NCI-H2227 (cell line): ENCODE measurements at regions not wholly inside any gene's neighbourhood (a gene's known extent, or its start where the extent isn't known, plus 50 kb on each side); places are given as distances from the start of the nearest gene placed in this dataset.
A peak's percentile ranks its signal among the peaks of the same experiment; 100 is the strongest.

Experiments
- DNase-seq: peaks from one replicate; lab custom pipeline; 2025; ENCODE audit not compliant: unreplicated experiment; lab: John Stamatoyannopoulos, UW

- no peak for DNase-seq
These were observed 133.0 kb downstream of the KIF26A start for GRCh38 chr14:104271391-104271790.

GRCh38 chr14:104274806-104275205 is 136.4 kb downstream of the KIF26A start:
- no peak for DNase-seq

- DNase-seq = no peak
These were observed 139.2 kb downstream of the KIF26A start for GRCh38 chr14:104277416-104278213.

- DNase-seq = no peak
These were observed 139.8 kb downstream of the KIF26A start for GRCh38 chr14:104278214-104278534.

- no peak for DNase-seq
These were observed 141.9 kb downstream of the KIF26A start for GRCh38 chr14:104280085-104280901.

- no peak for DNase-seq
These were observed 142.7 kb downstream of the KIF26A start for GRCh38 chr14:104280902-104281767.

GRCh38 chr14:104281768-104282301 is 143.4 kb downstream of the KIF26A start:
- no peak for DNase-seq

- peak; percentile 29 for DNase-seq
These were observed 144.2 kb downstream of the KIF26A start for GRCh38 chr14:104282332-104283196.

- DNase-seq = no peak
These were observed 145.1 kb downstream of the KIF26A start for GRCh38 chr14:104283197-104284106.

GRCh38 chr14:104284107-104284592 is 145.8 kb downstream of the KIF26A start:
- DNase-seq = no peak

GRCh38 chr14:104284636-104285507 is 146.5 kb downstream of the KIF26A start:
- DNase-seq = no peak

- no peak for DNase-seq
These were observed 147.1 kb downstream of the KIF26A start for GRCh38 chr14:104285508-104285840.

- no peak for DNase-seq
These were observed 147.7 kb downstream of the KIF26A start for GRCh38 chr14:104286086-104286485.

- no peak for DNase-seq
These were observed 148.1 kb downstream of the KIF26A start for GRCh38 chr14:104286496-104286895.

- DNase-seq = no peak
These were observed 149.1 kb downstream of the KIF26A start for GRCh38 chr14:104287301-104288009.

- no peak for DNase-seq
These were observed 149.9 kb downstream of the KIF26A start for GRCh38 chr14:104288272-104288671.

GRCh38 chr14:104289507-104289906 is 151.1 kb downstream of the KIF26A start:
- no peak for DNase-seq
